Neural cell (in vitro differentiated cells): ENCODE measurements at regions not wholly inside any gene's neighbourhood (a gene's known extent, or its start where the extent isn't known, plus 50 kb on each side); places are given as distances from the start of the nearest gene placed in this dataset.

Experiments
- H2AFZ ChIP-seq: fragments of 200-600, 300-800 bp; sonication (generic), shearing (Covaris generic); 2 replicates; pipeline ENCODE4 v1.6.0; 2014; ENCODE audit warnings: low read depth, mild to moderate bottlenecking, antibody characterized with exemption, low read length, moderate library complexity
- H3F3A ChIP-seq: fragments of 200-600 bp; shearing (Covaris generic); 2 replicates; pipeline ENCODE4 v1.6.1; 2016; ENCODE audit warnings: mild to moderate bottlenecking, moderate library complexity, mixed read lengths, antibody characterized with exemption, low read length; ENCODE audit not compliant: insufficient read depth, poor library complexity, severe bottlenecking
- H3K27ac ChIP-seq: fragments of 200-600, 300-800 bp; sonication (generic), shearing (Covaris generic); 2 replicates; pipeline ENCODE4 v1.5.1; 2014; ENCODE audit warnings: mild to moderate bottlenecking, low read length, moderate library complexity
- H3K27me3 ChIP-seq: fragments of 300-800, 200-600 bp; sonication (generic), shearing (Covaris generic); 2 replicates; pipeline ENCODE4 v1.6.0; 2014; ENCODE audit warnings: mild to moderate bottlenecking, low read depth, low read length, moderate library complexity; ENCODE audit not compliant: insufficient read depth
- H3K36me3 ChIP-seq: fragments of 300-800, 200-600 bp; sonication (generic), shearing (Covaris generic); 2 replicates; pipeline ENCODE4 v1.5.1; 2014; ENCODE audit warnings: mild to moderate bottlenecking, antibody characterized with exemption, low read length, moderate library complexity; ENCODE audit not compliant: insufficient read depth
- H3K4me2 ChIP-seq: fragments of 300-800, 200-600 bp; sonication (generic), shearing (Covaris generic); 2 replicates; pipeline ENCODE4 v1.6.0; 2014; ENCODE audit warnings: mild to moderate bottlenecking, low read length
- H3K4me3 ChIP-seq: fragments of 300-800, 200-600 bp; sonication (generic), shearing (Covaris generic); 2 replicates; pipeline ENCODE4 v1.5.1; 2014; ENCODE audit warnings: mild to moderate bottlenecking, low read length, moderate library complexity
- H3K79me2 ChIP-seq: fragments of 200-600 bp; shearing (Covaris generic); replicated peaks from 2 replicates; pipeline ENCODE4 v1.6.0; 2014; ENCODE audit warnings: mild to moderate bottlenecking, low read length, moderate library complexity; ENCODE audit not compliant: insufficient read depth
- H3K9ac ChIP-seq: fragments of 300-800, 200-600 bp; sonication (generic), shearing (Covaris generic); 2 replicates; pipeline ENCODE4 v1.6.1; 2016; ENCODE audit warnings: mild to moderate bottlenecking, low read length, mixed read lengths
- H3K9me2 ChIP-seq: fragments of 200-600 bp; shearing (Covaris generic); 2 replicates; pipeline ENCODE4 v1.6.1; 2016; ENCODE audit warnings: mild to moderate bottlenecking, low read length, mixed read lengths; ENCODE audit not compliant: insufficient read depth
- H3K9me3 ChIP-seq: fragments of 200-600, 300-800 bp; sonication (generic), shearing (Covaris generic); 2 replicates; pipeline ENCODE4 v1.6.1; 2016; ENCODE audit warnings: mild to moderate bottlenecking, mixed run types, low read length, moderate library complexity, mixed read lengths
- H4K20me1 ChIP-seq: fragments of 200-600 bp; shearing (Covaris generic); 2 replicates; pipeline ENCODE4 v1.6.1; 2016; ENCODE audit warnings: mild to moderate bottlenecking, mixed run types; ENCODE audit not compliant: insufficient read depth
- EP300 ChIP-seq: fragments of 450-650 bp; conservative IDR thresholded peaks from 2 replicates; pipeline ENCODE4 v1.6.1; 2014; ENCODE audit warnings: antibody characterized with exemption, mild to moderate bottlenecking, moderate library complexity; ENCODE audit not compliant: poor library complexity, severe bottlenecking
- EZH2 ChIP-seq: fragments of 200-600, 300-800 bp; shearing (Covaris generic), sonication (generic); IDR thresholded peaks from 2 replicates; pipeline ENCODE4 v1.6.1; 2014; ENCODE audit warnings: antibody characterized with exemption, low read length, borderline replicate concordance, mild to moderate bottlenecking; ENCODE audit not compliant: insufficient read depth, poor library complexity, severe bottlenecking
- MXI1 ChIP-seq: fragments of 450-650 bp; conservative IDR thresholded peaks from 2 replicates; pipeline ENCODE4 v1.6.1; 2014; ENCODE audit warnings: antibody characterized with exemption, mild to moderate bottlenecking; ENCODE audit not compliant: poor library complexity, severe bottlenecking
- POLR2AphosphoS5 ChIP-seq: IDR thresholded peaks from 2 replicates; pipeline ENCODE4 v1.6.1; 2012
- RAD21 ChIP-seq: fragments of 450-650 bp; conservative IDR thresholded peaks from 2 replicates; pipeline ENCODE4 v1.6.1; 2014; ENCODE audit warnings: antibody characterized with exemption, mild to moderate bottlenecking, moderate library complexity
- SMC3 ChIP-seq: fragments of 450-650 bp; conservative IDR thresholded peaks from 2 replicates; pipeline ENCODE4 v1.6.1; 2014; ENCODE audit warnings: antibody characterized with exemption, mild to moderate bottlenecking, moderate library complexity; ENCODE audit not compliant: poor library complexity
- TAF1 ChIP-seq: IDR thresholded peaks from 2 replicates; pipeline ENCODE4 v1.6.1; 2012; ENCODE audit warnings: low read depth
- TF ChIP-seq, protein P1 (sequence below): fragments of 450-650 bp; IDR thresholded peaks from 2 replicates; pipeline ENCODE4 v1.5.1; 2014; ENCODE audit warnings: antibody characterized with exemption, mild to moderate bottlenecking, moderate library complexity; ENCODE audit not compliant: poor library complexity, severe bottlenecking
- TF ChIP-seq, protein P2 (sequence below): IDR thresholded peaks from 2 replicates; pipeline ENCODE4 v1.6.1; 2012; ENCODE audit warnings: borderline replicate concordance

DNA sequence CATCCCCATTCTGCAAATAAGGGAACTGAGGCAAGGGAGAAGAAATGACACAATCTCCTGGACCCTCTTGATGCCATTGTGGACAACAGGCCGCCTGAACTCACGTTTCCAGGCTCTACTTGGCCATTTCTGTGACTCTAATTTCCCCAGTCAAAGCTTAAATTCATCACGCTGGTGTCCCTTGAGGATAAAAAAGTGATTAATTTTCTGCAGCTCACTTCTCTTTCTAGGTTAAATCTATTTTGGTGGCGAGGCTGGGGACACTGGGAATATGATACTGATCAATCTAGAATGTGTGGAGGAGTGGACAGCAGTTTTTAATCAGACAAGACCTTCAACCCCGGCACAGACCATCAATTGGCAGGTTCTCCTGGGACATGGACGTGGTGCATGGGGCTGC, 168.2 kb upstream of the SULF2 start:
- Histone ChIP-seq H3K79me2 (no peaks in the 10 kb centered on the region), H3K4me3 (no peak overlapping the region), H2AFZ (no peak overlapping the region), H3K27me3 (no peaks in the 10 kb centered on the region), H3F3A (no peaks in the 10 kb centered on the region), H3K9ac (no peak overlapping the region), H4K20me1 (no peaks in the 10 kb centered on the region), H3K4me2 (no peak overlapping the region), H3K9me2 (no peaks in the 10 kb centered on the region), H3K27ac (no peak overlapping the region), H3K9me3 (no peaks in the 10 kb centered on the region), H3K36me3 (no peaks in the 10 kb centered on the region)
- TF ChIP-seq, protein P1, sequence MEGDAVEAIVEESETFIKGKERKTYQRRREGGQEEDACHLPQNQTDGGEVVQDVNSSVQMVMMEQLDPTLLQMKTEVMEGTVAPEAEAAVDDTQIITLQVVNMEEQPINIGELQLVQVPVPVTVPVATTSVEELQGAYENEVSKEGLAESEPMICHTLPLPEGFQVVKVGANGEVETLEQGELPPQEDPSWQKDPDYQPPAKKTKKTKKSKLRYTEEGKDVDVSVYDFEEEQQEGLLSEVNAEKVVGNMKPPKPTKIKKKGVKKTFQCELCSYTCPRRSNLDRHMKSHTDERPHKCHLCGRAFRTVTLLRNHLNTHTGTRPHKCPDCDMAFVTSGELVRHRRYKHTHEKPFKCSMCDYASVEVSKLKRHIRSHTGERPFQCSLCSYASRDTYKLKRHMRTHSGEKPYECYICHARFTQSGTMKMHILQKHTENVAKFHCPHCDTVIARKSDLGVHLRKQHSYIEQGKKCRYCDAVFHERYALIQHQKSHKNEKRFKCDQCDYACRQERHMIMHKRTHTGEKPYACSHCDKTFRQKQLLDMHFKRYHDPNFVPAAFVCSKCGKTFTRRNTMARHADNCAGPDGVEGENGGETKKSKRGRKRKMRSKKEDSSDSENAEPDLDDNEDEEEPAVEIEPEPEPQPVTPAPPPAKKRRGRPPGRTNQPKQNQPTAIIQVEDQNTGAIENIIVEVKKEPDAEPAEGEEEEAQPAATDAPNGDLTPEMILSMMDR = no peak
- TF ChIP-seq, protein P2, sequence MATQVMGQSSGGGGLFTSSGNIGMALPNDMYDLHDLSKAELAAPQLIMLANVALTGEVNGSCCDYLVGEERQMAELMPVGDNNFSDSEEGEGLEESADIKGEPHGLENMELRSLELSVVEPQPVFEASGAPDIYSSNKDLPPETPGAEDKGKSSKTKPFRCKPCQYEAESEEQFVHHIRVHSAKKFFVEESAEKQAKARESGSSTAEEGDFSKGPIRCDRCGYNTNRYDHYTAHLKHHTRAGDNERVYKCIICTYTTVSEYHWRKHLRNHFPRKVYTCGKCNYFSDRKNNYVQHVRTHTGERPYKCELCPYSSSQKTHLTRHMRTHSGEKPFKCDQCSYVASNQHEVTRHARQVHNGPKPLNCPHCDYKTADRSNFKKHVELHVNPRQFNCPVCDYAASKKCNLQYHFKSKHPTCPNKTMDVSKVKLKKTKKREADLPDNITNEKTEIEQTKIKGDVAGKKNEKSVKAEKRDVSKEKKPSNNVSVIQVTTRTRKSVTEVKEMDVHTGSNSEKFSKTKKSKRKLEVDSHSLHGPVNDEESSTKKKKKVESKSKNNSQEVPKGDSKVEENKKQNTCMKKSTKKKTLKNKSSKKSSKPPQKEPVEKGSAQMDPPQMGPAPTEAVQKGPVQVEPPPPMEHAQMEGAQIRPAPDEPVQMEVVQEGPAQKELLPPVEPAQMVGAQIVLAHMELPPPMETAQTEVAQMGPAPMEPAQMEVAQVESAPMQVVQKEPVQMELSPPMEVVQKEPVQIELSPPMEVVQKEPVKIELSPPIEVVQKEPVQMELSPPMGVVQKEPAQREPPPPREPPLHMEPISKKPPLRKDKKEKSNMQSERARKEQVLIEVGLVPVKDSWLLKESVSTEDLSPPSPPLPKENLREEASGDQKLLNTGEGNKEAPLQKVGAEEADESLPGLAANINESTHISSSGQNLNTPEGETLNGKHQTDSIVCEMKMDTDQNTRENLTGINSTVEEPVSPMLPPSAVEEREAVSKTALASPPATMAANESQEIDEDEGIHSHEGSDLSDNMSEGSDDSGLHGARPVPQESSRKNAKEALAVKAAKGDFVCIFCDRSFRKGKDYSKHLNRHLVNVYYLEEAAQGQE = no peak
- TF ChIP-seq SMC3 (no peak), MXI1 (no peak), EZH2 (no peak)

DNA sequence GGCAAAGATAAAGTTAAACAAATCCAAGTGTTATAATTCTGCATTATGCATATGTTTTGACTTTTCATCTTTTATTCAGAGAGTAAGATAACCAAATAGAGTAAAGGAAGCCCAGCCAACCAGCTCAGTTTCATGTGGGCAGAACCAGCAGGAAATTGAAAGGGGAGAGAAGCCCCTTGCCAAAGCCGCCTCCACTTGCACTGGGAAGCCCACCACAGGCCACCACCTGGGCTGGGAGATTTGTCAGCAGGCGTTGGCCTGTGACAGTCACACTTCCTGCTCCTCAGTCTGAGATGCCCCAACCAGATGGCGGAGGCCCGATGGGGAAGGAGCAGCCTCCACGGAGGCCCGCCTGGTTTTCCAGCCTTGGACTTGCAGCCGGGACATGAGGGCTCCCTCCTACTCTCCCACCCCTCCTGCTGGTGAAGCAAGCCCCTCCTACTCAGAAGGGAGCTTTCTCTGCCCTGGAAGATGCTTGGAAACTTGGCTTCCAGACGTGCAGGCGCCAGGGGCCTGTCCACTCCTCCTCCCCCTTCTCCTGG, 166.8 kb upstream of the SULF2 start:
- Histone ChIP-seq H3K9me2 (no peaks in the 10 kb centered on the region), H3K27ac (no peak overlapping the region), H3K4me3 (no peak overlapping the region), H3K36me3 (no peaks in the 10 kb centered on the region), H4K20me1 (no peaks in the 10 kb centered on the region), H3K4me2 (no peak overlapping the region), H3F3A (no peaks in the 10 kb centered on the region), H2AFZ (no peak overlapping the region), H3K9ac (no peak overlapping the region), H3K9me3 (no peaks in the 10 kb centered on the region), H3K27me3 (no peaks in the 10 kb centered on the region), H3K79me2 (no peaks in the 10 kb centered on the region)
- TF ChIP-seq, protein P1 = no peak
- TF ChIP-seq POLR2AphosphoS5 = no peak
- TF ChIP-seq EP300 = no peak
- no peak for TF ChIP-seq RAD21
- no peak for TF ChIP-seq MXI1
- no peak for TF ChIP-seq EZH2
- TF ChIP-seq TAF1 = no peak
- TF ChIP-seq SMC3 = no peak
- TF ChIP-seq, protein P2 = no peak
